Adrenal gland (tissue), 9 donors: ENCODE measurements at regions not wholly inside any gene's neighbourhood (a gene's known extent, or its start where the extent isn't known, plus 50 kb on each side); places are given as distances from the start of the nearest gene placed in this dataset.

Experiments
- DNase-seq, 7 donors: peaks; one replicate each; pipeline ENCODE4 v3.0.0-alpha.2; 2019 to 2020
- H3K27ac ChIP-seq, 5 donors: fragments of 200-600 bp; sonication (generic) in 4 of 5; 1 replicate in 3 of 5; 2 replicates in 2 of 5; pipeline versions ENCODE4 v1.5.1 to v1.8.0; 2016 to 2020; ENCODE audit warnings: mild to moderate bottlenecking in 1 of 5
- H3K27me3 ChIP-seq: fragments of 200-600 bp; 2 replicates; pipeline ENCODE4 v1.8.0; 2021
- H3K36me3 ChIP-seq, 2 donors: fragments of 200-600 bp; replicated peaks in 1 of 2; 1 replicate in 1 of 2; 2 replicates in 1 of 2; pipeline versions ENCODE4 v1.5.1 to v1.8.0; 2018 to 2022
- H3K4me1 ChIP-seq, 2 donors: fragments of 200-600 bp; replicated peaks in 1 of 2; 1 replicate in 1 of 2; 2 replicates in 1 of 2; pipeline versions ENCODE4 v1.5.1 to v1.8.0; 2018 to 2021
- H3K4me3 ChIP-seq, 4 donors: fragments of 200-600 bp; sonication (generic) in 3 of 4; one replicate each; pipeline ENCODE4 v1.5.1; 2016 to 2018
- H3K9me3 ChIP-seq, 3 donors: fragments of 200-600 bp; sonication (generic) in 1 of 3; replicated peaks in 1 of 3; 1 replicate in 2 of 3; 2 replicates in 1 of 3; pipeline versions ENCODE4 v1.5.1 to v1.8.0; 2016 to 2021
- POLR2A ChIP-seq, 2 donors: fragments of 450-650 bp; IDR thresholded peaks; one replicate each; pipeline ENCODE4 v1.6.1; 2017; ENCODE audit warnings: antibody characterized with exemption in 2 of 2, mild to moderate bottlenecking in 2 of 2, moderate library complexity in 1 of 2
- WGBS, 4 donors: extraction: QIAGEN DNeasy Blood & Tissue Kit in 2 of 4; methylation state at CpG; one replicate each; pipeline versions ENCODE4 v1.1.5 to v1.1.7; 2013 to 2017; 5-methylcytosine and 5-hydroxymethylcytosine counted together
- intact Hi-C, 2 donors: fragments of 100-400 bp; cut with DNase I; formaldehyde crosslinking; loops; one replicate each; pipeline versions ENCODE4 v1.14.1 to v1.15.0; 2022 to 2023
- TF ChIP-seq, protein P1 (sequence below), 6 experiments: fragments of 450-650 bp in 4 of 6; fragments of 200-600 bp in 2 of 6; sonication (generic) in 1 of 6; IDR thresholded peaks; 1 replicate in 5 of 6; 2 replicates in 1 of 6; pipeline versions ENCODE4 v1.5.1 to v1.8.0; 2016 to 2021; ENCODE audit warnings: antibody characterized with exemption in 6 of 6, mild to moderate bottlenecking in 2 of 6, moderate library complexity in 1 of 6
- donor health status: healthy with polysubstance abuse.
- donor health status: Bipolar disorder and iron deficiency.
- donor health status: DM: yes; HTN: yes; CAD: no.
- donor health status: DM: no; HTN: no; CAD: no.
- donor health status: DM: no; HTN: no; CAD: no.

- H3K36me3 ChIP-seq, result no peaks in the 10 kb centered on the region
- no peak overlapping the region for H3K4me3 ChIP-seq
- H3K27me3 ChIP-seq, result no peaks in the 10 kb centered on the region
- intact Hi-C loops, result no loop called here
- no peak for DNase-seq
- no peak overlapping the region for H3K27ac ChIP-seq
- H3K9me3 ChIP-seq, result no peaks in the 10 kb centered on the region
- H3K4me1 ChIP-seq, result no peaks in the 10 kb centered on the region
- TF ChIP-seq POLR2A (IDR thresholded peaks at IDR 0.05), result no peak
- TF ChIP-seq, protein P1, sequence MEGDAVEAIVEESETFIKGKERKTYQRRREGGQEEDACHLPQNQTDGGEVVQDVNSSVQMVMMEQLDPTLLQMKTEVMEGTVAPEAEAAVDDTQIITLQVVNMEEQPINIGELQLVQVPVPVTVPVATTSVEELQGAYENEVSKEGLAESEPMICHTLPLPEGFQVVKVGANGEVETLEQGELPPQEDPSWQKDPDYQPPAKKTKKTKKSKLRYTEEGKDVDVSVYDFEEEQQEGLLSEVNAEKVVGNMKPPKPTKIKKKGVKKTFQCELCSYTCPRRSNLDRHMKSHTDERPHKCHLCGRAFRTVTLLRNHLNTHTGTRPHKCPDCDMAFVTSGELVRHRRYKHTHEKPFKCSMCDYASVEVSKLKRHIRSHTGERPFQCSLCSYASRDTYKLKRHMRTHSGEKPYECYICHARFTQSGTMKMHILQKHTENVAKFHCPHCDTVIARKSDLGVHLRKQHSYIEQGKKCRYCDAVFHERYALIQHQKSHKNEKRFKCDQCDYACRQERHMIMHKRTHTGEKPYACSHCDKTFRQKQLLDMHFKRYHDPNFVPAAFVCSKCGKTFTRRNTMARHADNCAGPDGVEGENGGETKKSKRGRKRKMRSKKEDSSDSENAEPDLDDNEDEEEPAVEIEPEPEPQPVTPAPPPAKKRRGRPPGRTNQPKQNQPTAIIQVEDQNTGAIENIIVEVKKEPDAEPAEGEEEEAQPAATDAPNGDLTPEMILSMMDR (IDR thresholded peaks at IDR 0.05), result no peak
These were observed 53.4 kb downstream of the PTCHD4 start for GRCh38 chr6:48057601-48058000.

- H3K9me3 ChIP-seq, result no peaks in the 10 kb centered on the region
- H3K27ac ChIP-seq, result no peak overlapping the region
- TF ChIP-seq, protein P1 (IDR thresholded peaks at IDR 0.05), result no peak
- no peak for TF ChIP-seq POLR2A (IDR thresholded peaks at IDR 0.05)
- 39 to 50% (median 44%) methylated on average over 2 of the region's 2 CpGs for WGBS, 4 donors
- intact Hi-C loops, result no loop called here
- H3K27me3 ChIP-seq, result no peaks in the 10 kb centered on the region
- no peak for DNase-seq
- H3K4me1 ChIP-seq, result no peaks in the 10 kb centered on the region
- H3K4me3 ChIP-seq, result no peak overlapping the region
- no peaks in the 10 kb centered on the region for H3K36me3 ChIP-seq
These were observed 62.4 kb downstream of the PTCHD4 start for GRCh38 chr6:48048451-48049146.

DNA sequence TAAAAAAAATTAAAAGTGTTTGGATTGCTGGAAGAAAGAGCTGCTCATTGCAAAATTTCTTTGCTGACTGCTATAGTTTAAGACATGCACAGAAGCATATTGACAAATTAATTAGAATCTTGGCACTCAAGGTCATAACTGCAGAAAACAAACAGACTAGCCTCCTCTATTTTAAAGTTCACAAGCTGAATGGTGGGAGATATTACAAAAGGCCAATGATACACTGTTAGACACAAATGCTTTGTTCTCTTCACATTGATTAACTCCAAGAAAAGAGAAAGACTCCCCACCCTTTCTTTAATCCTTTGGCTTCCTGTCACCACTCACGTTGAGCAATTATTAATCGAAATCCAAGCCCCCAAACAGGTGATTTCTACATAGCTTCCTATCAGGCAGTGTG is 69.1 kb downstream of the PTCHD4 start:
- intact Hi-C loops, result no loop called here
- no peaks in the 10 kb centered on the region for H3K4me1 ChIP-seq
- TF ChIP-seq POLR2A (IDR thresholded peaks at IDR 0.05), result no peak
- TF ChIP-seq, protein P1 (IDR thresholded peaks at IDR 0.05), result no peak
- DNase-seq, result no peak
- H3K9me3 ChIP-seq, result no peaks in the 10 kb centered on the region
- H3K36me3 ChIP-seq, result no peaks in the 10 kb centered on the region
- 34 to 48% (median 40%) methylated on average over 2 of the region's 2 CpGs for WGBS, 4 donors
- no peak overlapping the region for H3K4me3 ChIP-seq
- H3K27ac ChIP-seq, result no peak overlapping the region
- no peaks in the 10 kb centered on the region for H3K27me3 ChIP-seq

- Histone ChIP-seq H3K27me3 (no peaks in the 10 kb centered on the region), H3K4me3 (no peak overlapping the region), H3K36me3 (no peaks in the 10 kb centered on the region), H3K27ac (no peak overlapping the region), H3K4me1 (no peaks in the 10 kb centered on the region), H3K9me3 (no peaks in the 10 kb centered on the region)
- TF ChIP-seq POLR2A (IDR thresholded peaks at IDR 0.05), result no peak
- TF ChIP-seq, protein P1 (IDR thresholded peaks at IDR 0.05), result no peak
- WGBS, 4 donors, result 68 to 76% (median 69%) methylated on average over 4 of the region's 4 CpGs
- intact Hi-C loops, result no loop called here
- no peak for DNase-seq
These were observed 73.1 kb downstream of the PTCHD4 start for GRCh38 chr6:48037946-48038345.
